ENCODE measurements at regions not wholly inside any gene's neighbourhood (a gene's known extent, or its start where the extent isn't known, plus 50 kb on each side); places are given as distances from the start of the nearest gene placed in this dataset.

DNA sequence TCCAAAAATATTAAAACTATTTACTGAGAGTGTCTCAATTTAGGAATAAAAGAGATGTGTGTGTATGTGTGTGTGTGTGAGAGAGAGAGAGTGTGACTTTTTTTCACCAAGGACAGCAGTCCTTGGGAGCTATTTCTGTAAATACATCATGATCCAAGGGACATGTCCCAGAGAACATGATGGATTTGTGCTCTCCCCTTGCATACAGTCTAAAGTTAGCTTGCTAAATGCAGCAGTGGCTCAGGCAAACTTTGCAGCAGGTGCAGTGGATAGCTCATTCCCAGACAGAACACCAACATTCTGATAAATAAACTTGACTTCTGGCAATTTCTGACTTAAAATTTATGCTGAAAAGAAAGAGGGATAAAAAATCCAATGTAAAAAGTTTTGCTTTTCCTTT is 55.4 kb upstream of the SGCD start:
- H3K27ac ChIP-seq (ENCODE audit: extremely low read depth, low read depth, low read length) = no peak overlapping the region
- H3K9me3 ChIP-seq (replicated peaks; ENCODE audit: control insufficient read depth, insufficient read depth, low read depth, low read length) = no peaks in the 10 kb centered on the region
- CTCF ChIA-PET (ENCODE audit: low intra/inter-chr PET ratio) = no interaction called here
- H3K9ac ChIP-seq (ENCODE audit: insufficient read depth in 1 of 2, low read depth in 2 of 2, low read length in 2 of 2) = no peak overlapping the region
- H2AFZ ChIP-seq (ENCODE audit: low read depth, low read length) = no peak overlapping the region
- POLR2A ChIA-PET = no interaction called here
- no TSS peak for BruUV-seq (replicated peaks)
- H3K9me1 ChIP-seq (ENCODE audit: control insufficient read depth, insufficient read depth, low read length) = no peaks in the 10 kb centered on the region
- no peaks in the 10 kb centered on the region for H3K36me3 ChIP-seq (ENCODE audit: control insufficient read depth, insufficient read depth, low read length)
- in situ Hi-C loops (cut with MboI) (no loop called here), intact Hi-C loops (cut with micrococcal nuclease) (no loop called here)
- no peak overlapping the region for H3K4me2 ChIP-seq (ENCODE audit: insufficient read depth, low read length)
- H3K27me3 ChIP-seq (ENCODE audit: control insufficient read depth in 2 of 2, insufficient read depth in 2 of 2, low read length in 2 of 2) = no peaks in the 10 kb centered on the region
- no peak overlapping the region for H3K4me3 ChIP-seq
- ATAC-seq (no peak), DNase-seq (ENCODE audit: extremely low read depth in 1 of 4, low spot score in 3 of 4) (no peak), FAIRE-seq (no peak)
- no peaks in the 10 kb centered on the region for H4K20me1 ChIP-seq (replicated peaks; ENCODE audit: control insufficient read depth, insufficient read depth, low read length)
- no peaks in the 10 kb centered on the region for H3K79me2 ChIP-seq (ENCODE audit: control insufficient read depth, insufficient read depth, low read length)
- no peaks in the 10 kb centered on the region for H3K4me1 ChIP-seq (replicated peaks in 1 of 2; ENCODE audit: control insufficient read depth in 2 of 2, insufficient read depth in 2 of 2, low read length in 2 of 2)
- no peak for TF ChIP-seq PCBP1 (IDR thresholded peaks at IDR 0.05; ENCODE audit: low read depth, low read length, poor library complexity, severe bottlenecking)
- TF ChIP-seq KDM1A (IDR thresholded peaks at IDR 0.05) = no peak
- TF ChIP-seq ARID1B (IDR thresholded peaks at IDR 0.05) = no peak
- TF ChIP-seq, protein P1, sequence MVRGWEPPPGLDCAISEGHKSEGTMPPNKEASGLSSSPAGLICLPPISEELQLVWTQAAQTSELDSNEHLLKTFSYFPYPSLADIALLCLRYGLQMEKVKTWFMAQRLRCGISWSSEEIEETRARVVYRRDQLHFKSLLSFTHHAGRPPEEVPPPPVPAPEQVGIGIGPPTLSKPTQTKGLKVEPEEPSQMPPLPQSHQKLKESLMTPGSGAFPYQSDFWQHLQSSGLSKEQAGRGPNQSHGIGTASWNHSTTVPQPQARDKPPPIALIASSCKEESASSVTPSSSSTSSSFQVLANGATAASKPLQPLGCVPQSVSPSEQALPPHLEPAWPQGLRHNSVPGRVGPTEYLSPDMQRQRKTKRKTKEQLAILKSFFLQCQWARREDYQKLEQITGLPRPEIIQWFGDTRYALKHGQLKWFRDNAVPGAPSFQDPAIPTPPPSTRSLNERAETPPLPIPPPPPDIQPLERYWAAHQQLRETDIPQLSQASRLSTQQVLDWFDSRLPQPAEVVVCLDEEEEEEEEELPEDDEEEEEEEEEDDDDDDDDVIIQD (CRISPR knock-in tag; IDR thresholded peaks at IDR 0.05) = no peak
- TF ChIP-seq, protein P2, sequence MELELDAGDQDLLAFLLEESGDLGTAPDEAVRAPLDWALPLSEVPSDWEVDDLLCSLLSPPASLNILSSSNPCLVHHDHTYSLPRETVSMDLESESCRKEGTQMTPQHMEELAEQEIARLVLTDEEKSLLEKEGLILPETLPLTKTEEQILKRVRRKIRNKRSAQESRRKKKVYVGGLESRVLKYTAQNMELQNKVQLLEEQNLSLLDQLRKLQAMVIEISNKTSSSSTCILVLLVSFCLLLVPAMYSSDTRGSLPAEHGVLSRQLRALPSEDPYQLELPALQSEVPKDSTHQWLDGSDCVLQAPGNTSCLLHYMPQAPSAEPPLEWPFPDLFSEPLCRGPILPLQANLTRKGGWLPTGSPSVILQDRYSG (tag; conservative IDR thresholded peaks at IDR 0.05; ENCODE audit: low read depth) = no peak
- no peak for TF ChIP-seq NR4A1 (CRISPR knock-in tag; IDR thresholded peaks at IDR 0.05)
- no peak for TF ChIP-seq NR4A1 (tag; IDR thresholded peaks at IDR 0.05)
- TF ChIP-seq, protein P3, sequence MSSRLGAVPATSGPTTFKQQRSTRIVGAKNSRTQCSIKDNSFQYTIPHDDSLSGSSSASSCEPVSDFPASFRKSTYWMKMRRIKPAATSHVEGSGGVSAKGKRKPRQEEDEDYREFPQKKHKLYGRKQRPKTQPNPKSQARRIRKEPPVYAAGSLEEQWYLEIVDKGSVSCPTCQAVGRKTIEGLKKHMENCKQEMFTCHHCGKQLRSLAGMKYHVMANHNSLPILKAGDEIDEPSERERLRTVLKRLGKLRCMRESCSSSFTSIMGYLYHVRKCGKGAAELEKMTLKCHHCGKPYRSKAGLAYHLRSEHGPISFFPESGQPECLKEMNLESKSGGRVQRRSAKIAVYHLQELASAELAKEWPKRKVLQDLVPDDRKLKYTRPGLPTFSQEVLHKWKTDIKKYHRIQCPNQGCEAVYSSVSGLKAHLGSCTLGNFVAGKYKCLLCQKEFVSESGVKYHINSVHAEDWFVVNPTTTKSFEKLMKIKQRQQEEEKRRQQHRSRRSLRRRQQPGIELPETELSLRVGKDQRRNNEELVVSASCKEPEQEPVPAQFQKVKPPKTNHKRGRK (tag; IDR thresholded peaks at IDR 0.05) = no peak
- no peak for TF ChIP-seq YBX1 (IDR thresholded peaks at IDR 0.05)
- TF ChIP-seq CBX1 (IDR thresholded peaks at IDR 0.05; ENCODE audit: low read depth) = no peak
- TF ChIP-seq, protein P4, sequence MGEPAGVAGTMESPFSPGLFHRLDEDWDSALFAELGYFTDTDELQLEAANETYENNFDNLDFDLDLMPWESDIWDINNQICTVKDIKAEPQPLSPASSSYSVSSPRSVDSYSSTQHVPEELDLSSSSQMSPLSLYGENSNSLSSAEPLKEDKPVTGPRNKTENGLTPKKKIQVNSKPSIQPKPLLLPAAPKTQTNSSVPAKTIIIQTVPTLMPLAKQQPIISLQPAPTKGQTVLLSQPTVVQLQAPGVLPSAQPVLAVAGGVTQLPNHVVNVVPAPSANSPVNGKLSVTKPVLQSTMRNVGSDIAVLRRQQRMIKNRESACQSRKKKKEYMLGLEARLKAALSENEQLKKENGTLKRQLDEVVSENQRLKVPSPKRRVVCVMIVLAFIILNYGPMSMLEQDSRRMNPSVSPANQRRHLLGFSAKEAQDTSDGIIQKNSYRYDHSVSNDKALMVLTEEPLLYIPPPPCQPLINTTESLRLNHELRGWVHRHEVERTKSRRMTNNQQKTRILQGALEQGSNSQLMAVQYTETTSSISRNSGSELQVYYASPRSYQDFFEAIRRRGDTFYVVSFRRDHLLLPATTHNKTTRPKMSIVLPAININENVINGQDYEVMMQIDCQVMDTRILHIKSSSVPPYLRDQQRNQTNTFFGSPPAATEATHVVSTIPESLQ (CRISPR knock-in tag; IDR thresholded peaks at IDR 0.05) = no peak
- no peak for TF ChIP-seq NFXL1 (CRISPR knock-in tag; IDR thresholded peaks at IDR 0.05)
- TF ChIP-seq, protein P5, sequence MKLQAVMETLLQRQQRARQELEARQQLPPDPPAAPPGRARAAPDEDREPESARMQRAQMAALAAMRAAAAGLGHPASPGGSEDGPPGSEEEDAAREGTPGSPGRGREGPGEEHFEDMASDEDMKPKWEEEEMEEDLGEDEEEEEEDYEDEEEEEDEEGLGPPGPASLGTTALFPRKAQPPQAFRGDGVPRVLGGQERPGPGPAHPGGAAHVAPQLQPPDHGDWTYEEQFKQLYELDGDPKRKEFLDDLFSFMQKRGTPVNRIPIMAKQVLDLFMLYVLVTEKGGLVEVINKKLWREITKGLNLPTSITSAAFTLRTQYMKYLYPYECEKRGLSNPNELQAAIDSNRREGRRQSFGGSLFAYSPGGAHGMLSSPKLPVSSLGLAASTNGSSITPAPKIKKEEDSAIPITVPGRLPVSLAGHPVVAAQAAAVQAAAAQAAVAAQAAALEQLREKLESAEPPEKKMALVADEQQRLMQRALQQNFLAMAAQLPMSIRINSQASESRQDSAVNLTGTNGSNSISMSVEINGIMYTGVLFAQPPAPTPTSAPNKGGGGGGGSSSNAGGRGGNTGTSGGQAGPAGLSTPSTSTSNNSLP (IDR thresholded peaks at IDR 0.05; ENCODE audit: borderline replicate concordance, low read depth, low read length) = no peak
- no peak for TF ChIP-seq KLF10 (CRISPR knock-in tag; IDR thresholded peaks at IDR 0.05)
- no peak for TF ChIP-seq ZNF133 (CRISPR knock-in tag; IDR thresholded peaks at IDR 0.05)
